CD4-positive, CD25-positive, alpha-beta regulatory T cell (primary cell): ENCODE measurements at regions not wholly inside any gene's neighbourhood (a gene's known extent, or its start where the extent isn't known, plus 50 kb on each side); places are given as distances from the start of the nearest gene placed in this dataset.

Experiments used
- ATAC-seq, 2 donors: fragments of 150-1000 bp; cut with Tn5 transposase; one replicate each; pipeline ENCODE4 v1.10.0; 2021; ENCODE audit warnings: low read depth in 2 of 2, moderate number of reproducible peaks in 2 of 2, moderate library complexity in 1 of 2
- DNase-seq, 3 donors: peaks; one replicate each; pipeline versions ENCODE4 v3.0.0 to v3.0.0-alpha.2; 2012 to 2022; ENCODE audit warnings: mixed read lengths in 1 of 3
- H3K27ac ChIP-seq: one replicate; pipeline ENCODE4 v1.7.0; 2013; ENCODE audit warnings: mild to moderate bottlenecking, low read length; ENCODE audit not compliant: insufficient read depth, poor library complexity, severe bottlenecking
- H3K27me3 ChIP-seq: one replicate; pipeline ENCODE4 v1.7.0; 2013; ENCODE audit warnings: low read length; ENCODE audit not compliant: control insufficient read depth, insufficient read depth
- H3K36me3 ChIP-seq: one replicate; pipeline ENCODE4 v1.7.0; 2013; ENCODE audit warnings: mild to moderate bottlenecking, low read length, moderate library complexity; ENCODE audit not compliant: control insufficient read depth, insufficient read depth
- H3K4me1 ChIP-seq: 2 replicates; pipeline ENCODE4 v1.7.0; 2013; ENCODE audit warnings: mild to moderate bottlenecking, low read length; ENCODE audit not compliant: insufficient read depth, control insufficient read depth, poor library complexity, severe bottlenecking
- H3K4me3 ChIP-seq: one replicate; pipeline ENCODE4 v1.7.0; 2013; ENCODE audit warnings: low read depth, mild to moderate bottlenecking, low read length, moderate library complexity
- H3K9me3 ChIP-seq, 2 experiments: 1 replicate in 1 of 2; 2 replicates in 1 of 2; pipeline ENCODE4 v1.7.0; 2013; ENCODE audit warnings: low read length in 2 of 2, mild to moderate bottlenecking in 1 of 2, moderate library complexity in 1 of 2; ENCODE audit not compliant: control insufficient read depth in 2 of 2
- H3K27ac Mint-ChIP-seq, 3 donors: one replicate each; pipeline ENCODE4 v1.8.0; 2020 to 2022; ENCODE audit warnings: mild to moderate bottlenecking in 3 of 3, mixed read lengths in 3 of 3, moderate library complexity in 2 of 3
- H3K27me3 Mint-ChIP-seq: one replicate; pipeline ENCODE4 v1.8.0; 2022; ENCODE audit warnings: mild to moderate bottlenecking, mixed read lengths
- H3K36me3 Mint-ChIP-seq: one replicate; pipeline ENCODE4 v1.8.0; 2020; ENCODE audit warnings: mixed read lengths
- H3K4me1 Mint-ChIP-seq, 4 donors: one replicate each; pipeline ENCODE4 v1.8.0; 2020 to 2022; ENCODE audit warnings: mixed read lengths in 4 of 4, mild to moderate bottlenecking in 1 of 4
- H3K4me3 Mint-ChIP-seq, 4 donors: one replicate each; pipeline ENCODE4 v1.8.0; 2020 to 2022; ENCODE audit warnings: mild to moderate bottlenecking in 4 of 4, mixed read lengths in 4 of 4, moderate library complexity in 3 of 4
- H3K9me3 Mint-ChIP-seq, 7 donors: one replicate each; pipeline ENCODE4 v1.8.0; 2020 to 2022; ENCODE audit warnings: mixed read lengths in 7 of 7, mild to moderate bottlenecking in 3 of 7, moderate library complexity in 2 of 7

DNA sequence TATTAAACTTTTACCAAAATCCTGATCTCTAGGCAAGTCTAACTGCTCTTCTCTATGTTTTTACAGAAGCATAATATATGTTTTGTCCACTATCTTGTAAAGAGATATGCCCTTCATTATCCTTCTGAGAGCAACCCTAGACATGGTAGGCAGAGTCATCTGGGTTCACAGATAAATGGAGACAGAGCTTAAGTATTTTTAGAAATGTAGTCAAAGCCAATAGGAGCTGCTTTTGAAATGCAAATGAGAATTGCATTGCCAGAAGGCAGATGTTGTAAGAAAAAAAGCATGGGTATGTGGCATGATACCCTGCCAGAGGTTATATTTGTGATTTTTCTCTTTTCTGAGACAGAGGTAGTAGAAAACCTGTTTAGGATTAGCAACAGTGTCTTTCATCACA lies 964.8 kb downstream of the SORCS3 start:
- Histone ChIP-seq H3K27ac (no peak overlapping the region), H3K4me1 (no peaks in the 10 kb centered on the region), H3K9me3 (no peaks in the 10 kb centered on the region), H3K36me3 (no peaks in the 10 kb centered on the region), H3K27me3 (no peaks in the 10 kb centered on the region), H3K4me3 (no peak overlapping the region)
- DNase-seq: no peak
- no peaks in the 10 kb centered on the region for H3K36me3 Mint-ChIP-seq
- no peaks in the 10 kb centered on the region for H3K4me1 Mint-ChIP-seq
- no peak overlapping the region for H3K27ac Mint-ChIP-seq
- H3K9me3 Mint-ChIP-seq: peaks cover 3 to 13% (median 8%) of the 10 kb centered on the region in 7 donors
- no peaks in the 10 kb centered on the region for H3K27me3 Mint-ChIP-seq
- H3K4me3 Mint-ChIP-seq: no peak overlapping the region
- ATAC-seq: no peak

DNA sequence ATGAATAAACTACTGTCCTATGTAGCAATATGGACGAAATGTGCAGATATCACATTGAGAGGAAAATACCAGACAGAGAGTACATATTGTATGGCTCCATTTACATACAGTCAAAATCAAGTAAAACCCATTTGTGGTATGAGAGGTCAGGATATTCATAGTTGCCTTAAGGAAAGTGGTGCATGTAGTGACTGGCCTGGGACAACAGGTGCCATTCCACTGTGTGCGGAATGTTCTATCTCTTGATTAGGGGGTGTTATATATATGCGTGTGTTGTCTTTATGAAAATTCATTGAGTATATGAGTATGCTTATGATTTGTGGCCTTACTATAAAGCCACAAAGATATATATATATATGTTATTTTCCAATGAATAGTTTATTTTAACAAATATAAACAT lies 964.0 kb downstream of the SORCS3 start:
- ATAC-seq: no peak
- H3K27ac ChIP-seq: no peak overlapping the region
- H3K9me3 Mint-ChIP-seq: peaks cover 3 to 14% (median 7%) of the 10 kb centered on the region in 7 donors
- no peaks in the 10 kb centered on the region for H3K4me1 ChIP-seq
- no peaks in the 10 kb centered on the region for H3K9me3 ChIP-seq
- no peak overlapping the region for H3K27ac Mint-ChIP-seq
- H3K4me1 Mint-ChIP-seq: no peaks in the 10 kb centered on the region
- H3K27me3 Mint-ChIP-seq: no peaks in the 10 kb centered on the region
- no peaks in the 10 kb centered on the region for H3K27me3 ChIP-seq
- no peaks in the 10 kb centered on the region for H3K36me3 ChIP-seq
- H3K4me3 Mint-ChIP-seq: no peak overlapping the region
- no peak for DNase-seq
- no peaks in the 10 kb centered on the region for H3K36me3 Mint-ChIP-seq
- H3K4me3 ChIP-seq: no peak overlapping the region

DNA sequence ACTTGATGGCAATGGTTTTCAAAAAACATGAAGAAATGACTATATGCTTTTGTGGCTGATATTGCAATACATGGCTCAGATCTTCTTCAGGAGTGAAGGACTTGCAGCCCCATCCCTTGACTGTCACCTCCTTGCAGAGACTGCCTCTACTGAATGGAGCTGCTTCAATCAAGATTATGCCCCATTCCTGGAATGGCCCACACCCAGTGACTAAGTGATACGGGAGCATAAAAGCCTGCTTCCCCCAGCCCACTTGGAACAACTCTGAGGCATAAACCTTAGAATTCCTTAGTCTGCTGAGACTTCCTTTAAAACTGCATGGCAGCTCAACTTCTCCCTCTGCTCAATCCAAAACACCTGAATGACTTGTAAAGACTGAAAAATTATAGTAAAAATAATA lies 957.1 kb downstream of the SORCS3 start:
- Mint-ChIP-seq H3K27ac (no peak overlapping the region), H3K27me3 (no peaks in the 10 kb centered on the region), H3K4me3 (no peak overlapping the region), H3K36me3 (no peaks in the 10 kb centered on the region), H3K4me1 (no peaks in the 10 kb centered on the region), H3K9me3 (peaks cover 4 to 21% (median 7%) of the 10 kb centered on the region in 7 donors)
- H3K4me1 ChIP-seq: no peaks in the 10 kb centered on the region
- no peaks in the 10 kb centered on the region for H3K36me3 ChIP-seq
- H3K4me3 ChIP-seq: no peak overlapping the region
- H3K27ac ChIP-seq: no peak overlapping the region
- H3K9me3 ChIP-seq: no peaks in the 10 kb centered on the region
- H3K27me3 ChIP-seq: no peaks in the 10 kb centered on the region
- ATAC-seq (no peak), DNase-seq (no peak)

DNA sequence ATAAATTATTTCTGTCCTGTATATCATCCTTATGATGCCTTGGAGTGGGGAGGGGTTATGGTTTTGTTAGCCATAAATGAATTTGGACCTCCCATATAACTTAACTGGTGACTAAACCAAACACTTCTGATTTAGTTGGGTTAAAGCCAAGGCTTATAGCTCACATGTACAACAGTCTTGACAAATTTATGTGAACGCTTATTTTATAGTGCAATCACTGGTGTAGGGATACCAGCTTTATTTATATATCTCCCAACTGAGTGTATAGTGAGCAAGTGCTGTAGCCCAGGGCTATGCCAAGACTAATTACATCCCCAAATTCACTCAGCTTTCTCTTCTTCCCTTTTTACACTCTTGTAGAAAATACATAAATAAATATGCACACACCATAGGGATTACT lies 956.2 kb downstream of the SORCS3 start:
- H3K27me3 Mint-ChIP-seq: no peaks in the 10 kb centered on the region
- H3K9me3 Mint-ChIP-seq: peaks cover 0 to 16% (median 4%) of the 10 kb centered on the region in 7 donors
- H3K27ac ChIP-seq: no peak overlapping the region
- H3K4me3 ChIP-seq: no peak overlapping the region
- H3K27ac Mint-ChIP-seq: no peak overlapping the region
- DNase-seq (no peak), ATAC-seq (no peak)
- no peaks in the 10 kb centered on the region for H3K4me1 Mint-ChIP-seq
- H3K36me3 ChIP-seq: no peaks in the 10 kb centered on the region
- H3K27me3 ChIP-seq: no peaks in the 10 kb centered on the region
- no peaks in the 10 kb centered on the region for H3K4me1 ChIP-seq
- H3K4me3 Mint-ChIP-seq: no peak overlapping the region
- H3K36me3 Mint-ChIP-seq: no peaks in the 10 kb centered on the region
- H3K9me3 ChIP-seq: no peaks in the 10 kb centered on the region

DNA sequence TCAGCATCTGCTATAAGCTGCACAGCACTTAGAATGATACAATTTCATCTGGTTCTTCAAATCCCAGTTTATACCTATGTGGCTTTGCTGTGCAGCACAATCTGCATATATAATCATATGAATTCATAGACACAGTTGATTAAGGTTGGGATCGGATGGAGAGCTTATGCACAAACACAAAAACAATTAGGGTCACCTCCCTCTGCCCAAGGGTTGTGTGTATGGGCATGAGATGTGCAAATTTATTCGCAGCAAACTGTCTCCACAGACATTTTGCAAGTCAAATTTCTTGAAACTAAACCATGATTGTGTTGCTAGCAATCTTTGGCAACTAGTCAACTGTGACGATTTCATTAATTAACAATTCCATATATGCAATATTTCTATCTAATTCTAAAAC lies 955.7 kb downstream of the SORCS3 start:
- no peaks in the 10 kb centered on the region for H3K4me1 Mint-ChIP-seq
- Histone ChIP-seq H3K27me3 (no peaks in the 10 kb centered on the region), H3K4me3 (no peak overlapping the region), H3K9me3 (no peaks in the 10 kb centered on the region), H3K36me3 (no peaks in the 10 kb centered on the region), H3K4me1 (no peaks in the 10 kb centered on the region), H3K27ac (no peak overlapping the region)
- DNase-seq (no peak), ATAC-seq (no peak)
- no peak overlapping the region for H3K4me3 Mint-ChIP-seq
- no peak overlapping the region for H3K27ac Mint-ChIP-seq
- H3K27me3 Mint-ChIP-seq: no peaks in the 10 kb centered on the region
- peaks cover 2 to 16% (median 4%) of the 10 kb centered on the region in 7 donors for H3K9me3 Mint-ChIP-seq
- no peaks in the 10 kb centered on the region for H3K36me3 Mint-ChIP-seq

DNA sequence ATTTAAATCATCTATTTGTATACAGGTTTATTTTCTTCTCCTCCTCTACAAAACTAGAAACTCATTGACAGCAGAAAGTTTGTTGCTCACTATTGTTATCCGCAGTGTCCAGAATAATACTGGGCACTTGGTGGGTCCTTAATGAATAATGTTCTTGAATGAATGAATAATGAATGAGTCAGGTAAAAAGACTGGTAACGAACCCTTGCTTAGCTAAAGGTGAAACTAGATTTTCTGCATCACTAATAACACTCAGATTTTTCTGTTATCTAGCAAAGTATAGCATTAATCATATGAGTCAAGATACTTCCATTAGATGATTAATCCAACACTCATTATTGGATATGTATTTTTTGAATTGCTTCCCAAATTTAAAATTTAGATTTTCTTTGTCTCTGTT lies 953.2 kb downstream of the SORCS3 start:
- Histone ChIP-seq H3K4me1 (no peaks in the 10 kb centered on the region), H3K36me3 (no peaks in the 10 kb centered on the region), H3K4me3 (no peak overlapping the region), H3K9me3 (no peaks in the 10 kb centered on the region), H3K27ac (no peak overlapping the region), H3K27me3 (no peaks in the 10 kb centered on the region)
- H3K27me3 Mint-ChIP-seq: no peaks in the 10 kb centered on the region
- ATAC-seq (no peak), DNase-seq (no peak)
- no peak overlapping the region for H3K4me3 Mint-ChIP-seq
- peaks cover 0 to 9% (median 4%) of the 10 kb centered on the region in 7 donors for H3K9me3 Mint-ChIP-seq
- no peaks in the 10 kb centered on the region for H3K4me1 Mint-ChIP-seq
- H3K27ac Mint-ChIP-seq: no peak overlapping the region
- no peaks in the 10 kb centered on the region for H3K36me3 Mint-ChIP-seq

DNA sequence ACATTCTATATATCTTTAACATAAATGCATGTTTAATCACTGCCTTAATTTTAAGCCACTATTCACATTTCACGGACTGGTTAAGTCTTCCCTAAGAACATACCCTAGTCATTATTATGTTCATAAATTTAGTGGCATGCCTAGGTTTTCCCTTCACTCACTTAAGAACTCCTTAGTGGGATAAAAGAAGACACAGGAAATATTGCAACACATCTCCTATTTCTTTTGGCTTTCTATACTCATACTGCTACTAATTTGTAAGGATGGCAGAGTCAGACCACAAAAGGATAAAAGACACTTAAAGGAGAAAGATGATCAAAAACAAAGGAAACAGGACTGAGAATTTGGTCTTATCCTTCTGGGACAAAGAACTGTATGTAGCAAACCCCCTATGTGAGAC lies 951.4 kb downstream of the SORCS3 start:
- Histone ChIP-seq H3K9me3 (no peaks in the 10 kb centered on the region), H3K27me3 (no peaks in the 10 kb centered on the region), H3K4me1 (no peaks in the 10 kb centered on the region), H3K27ac (no peak overlapping the region), H3K4me3 (no peak overlapping the region), H3K36me3 (no peaks in the 10 kb centered on the region)
- ATAC-seq (no peak), DNase-seq (no peak)
- Mint-ChIP-seq H3K4me1 (no peaks in the 10 kb centered on the region), H3K36me3 (no peaks in the 10 kb centered on the region), H3K4me3 (no peak overlapping the region), H3K9me3 (peaks cover 0 to 9% (median 4%) of the 10 kb centered on the region in 7 donors), H3K27ac (no peak overlapping the region), H3K27me3 (no peaks in the 10 kb centered on the region)

DNA sequence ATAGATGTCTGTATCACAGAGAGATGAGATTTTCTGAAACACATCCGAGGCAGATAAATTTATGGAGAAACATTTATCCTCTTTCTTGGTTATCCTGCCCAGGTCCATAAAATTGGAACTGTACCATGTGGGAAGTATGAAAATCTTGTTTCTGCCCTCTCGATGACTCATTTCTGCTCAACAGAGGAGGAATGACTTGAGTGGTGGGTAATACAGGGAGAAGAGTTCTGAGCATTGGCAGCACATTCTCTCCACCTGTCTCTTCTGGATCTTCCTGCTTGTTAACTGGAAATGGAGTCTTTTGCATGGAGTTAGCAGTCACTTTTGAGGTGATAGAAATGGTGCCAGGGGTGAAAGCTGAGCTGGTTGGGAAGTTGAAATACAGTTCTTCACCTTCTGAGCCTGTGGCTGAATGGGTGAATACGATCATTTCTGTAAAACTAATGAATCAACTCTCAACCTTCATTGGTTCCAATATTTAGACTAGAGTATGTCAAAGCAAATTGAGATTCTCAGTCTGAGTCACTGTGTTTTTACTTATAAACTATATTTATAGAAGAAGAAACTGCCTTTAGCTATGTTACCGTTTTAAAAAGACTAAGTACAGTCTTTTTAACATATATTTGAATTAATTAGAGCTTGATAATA lies 945.5 kb downstream of the SORCS3 start:
- no peaks in the 10 kb centered on the region for H3K36me3 ChIP-seq
- H3K27ac ChIP-seq: no peak overlapping the region
- H3K4me1 ChIP-seq: no peaks in the 10 kb centered on the region
- no peak for DNase-seq
- no peaks in the 10 kb centered on the region for H3K27me3 Mint-ChIP-seq
- H3K9me3 ChIP-seq: no peaks in the 10 kb centered on the region
- no peak overlapping the region for H3K4me3 ChIP-seq
- H3K27me3 ChIP-seq: no peaks in the 10 kb centered on the region
- no peak for ATAC-seq
- H3K4me1 Mint-ChIP-seq: no peaks in the 10 kb centered on the region
- H3K36me3 Mint-ChIP-seq: no peaks in the 10 kb centered on the region
- H3K9me3 Mint-ChIP-seq: peaks cover 0 to 8% (median 4%) of the 10 kb centered on the region in 7 donors
- H3K4me3 Mint-ChIP-seq: no peak overlapping the region
- H3K27ac Mint-ChIP-seq: no peak overlapping the region
